OCI-LY1 (cell line): ENCODE measurements at regions not wholly inside any gene's neighbourhood (a gene's known extent, or its start where the extent isn't known, plus 50 kb on each side); places are given as distances from the start of the nearest gene placed in this dataset.

Experiments
- EZH2 ChIP-seq: fragments of 200-600 bp; sonication (generic), shearing (Covaris generic); IDR thresholded peaks from 2 replicates; pipeline ENCODE4 v1.8.0; 2017; ENCODE audit warnings: borderline replicate concordance, mixed run types, mild to moderate bottlenecking, antibody characterized with exemption, low read length, moderate library complexity, mixed read lengths
- TF ChIP-seq, protein P1 (sequence below): fragments of 200-600 bp; sonication (generic), shearing (Covaris generic); IDR thresholded peaks from 2 replicates; pipeline ENCODE4 v1.5.1; 2017; ENCODE audit warnings: mild to moderate bottlenecking, antibody characterized with exemption, low read length, moderate library complexity, mixed read lengths

DNA sequence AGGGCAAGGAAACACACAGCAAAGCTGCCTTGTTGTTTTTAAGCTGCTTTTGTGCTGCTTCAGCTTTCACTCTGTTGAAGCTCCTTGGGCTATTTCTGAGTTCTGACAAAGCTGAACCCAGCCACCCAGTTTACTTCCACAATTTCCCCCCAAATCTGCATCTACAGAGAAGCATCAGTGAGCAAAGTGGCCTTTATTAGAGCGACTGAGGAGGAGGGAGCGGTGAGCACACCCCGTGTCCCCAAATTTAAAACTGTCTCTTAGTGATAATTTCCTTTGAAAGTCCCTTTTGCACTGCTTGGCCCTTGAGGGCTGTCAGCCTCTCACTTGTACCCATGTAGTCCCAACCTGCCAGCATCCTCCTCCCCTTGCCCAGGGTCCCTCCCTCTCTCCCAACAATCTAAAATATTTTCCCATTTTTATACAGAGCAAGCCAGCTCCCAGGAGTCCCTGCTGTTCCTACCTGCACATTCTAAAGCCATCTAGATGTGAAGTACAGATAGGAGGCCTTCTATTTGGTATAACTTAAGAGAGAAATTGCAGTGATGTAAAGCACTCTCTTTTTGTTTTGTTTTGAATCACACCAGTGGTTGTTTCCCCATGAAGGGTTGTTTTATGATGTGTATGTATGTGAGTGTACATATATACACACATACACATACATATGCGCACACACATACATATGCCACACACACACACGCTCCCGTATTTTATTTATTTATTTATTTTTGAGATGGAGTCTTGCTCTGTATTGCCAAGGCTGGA lies 313.5 kb downstream of the TLE4 start:
- TF ChIP-seq, protein P1, sequence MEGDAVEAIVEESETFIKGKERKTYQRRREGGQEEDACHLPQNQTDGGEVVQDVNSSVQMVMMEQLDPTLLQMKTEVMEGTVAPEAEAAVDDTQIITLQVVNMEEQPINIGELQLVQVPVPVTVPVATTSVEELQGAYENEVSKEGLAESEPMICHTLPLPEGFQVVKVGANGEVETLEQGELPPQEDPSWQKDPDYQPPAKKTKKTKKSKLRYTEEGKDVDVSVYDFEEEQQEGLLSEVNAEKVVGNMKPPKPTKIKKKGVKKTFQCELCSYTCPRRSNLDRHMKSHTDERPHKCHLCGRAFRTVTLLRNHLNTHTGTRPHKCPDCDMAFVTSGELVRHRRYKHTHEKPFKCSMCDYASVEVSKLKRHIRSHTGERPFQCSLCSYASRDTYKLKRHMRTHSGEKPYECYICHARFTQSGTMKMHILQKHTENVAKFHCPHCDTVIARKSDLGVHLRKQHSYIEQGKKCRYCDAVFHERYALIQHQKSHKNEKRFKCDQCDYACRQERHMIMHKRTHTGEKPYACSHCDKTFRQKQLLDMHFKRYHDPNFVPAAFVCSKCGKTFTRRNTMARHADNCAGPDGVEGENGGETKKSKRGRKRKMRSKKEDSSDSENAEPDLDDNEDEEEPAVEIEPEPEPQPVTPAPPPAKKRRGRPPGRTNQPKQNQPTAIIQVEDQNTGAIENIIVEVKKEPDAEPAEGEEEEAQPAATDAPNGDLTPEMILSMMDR = no peak
- no peak for TF ChIP-seq EZH2
